IMR-90 (cell line): ENCODE measurements at regions not wholly inside any gene's neighbourhood (a gene's known extent, or its start where the extent isn't known, plus 50 kb on each side); places are given as distances from the start of the nearest gene placed in this dataset.

Experiments
- CTCF ChIP-seq: conservative IDR thresholded peaks from 2 replicates; pipeline ENCODE4 v1.5.1; 2012; ENCODE audit warnings: mild to moderate bottlenecking, low read depth, low read length, improper control_type of control experiment
- MXI1 ChIP-seq: IDR thresholded peaks from 2 replicates; pipeline ENCODE4 v1.6.1; 2012; ENCODE audit warnings: low read depth, mild to moderate bottlenecking, low read length, moderate library complexity, borderline replicate concordance
- POLR2A ChIP-seq: IDR thresholded peaks from 2 replicates; pipeline ENCODE4 v1.6.1; 2012; ENCODE audit warnings: mild to moderate bottlenecking, low read depth, low read length

- TF ChIP-seq CTCF (no peak), MXI1 (no peak), POLR2A (no peak)
Observed at GRCh38 chr4:36757580-36758311, 476.3 kb downstream of the DTHD1 start.
